Astrocyte of the hippocampus (primary cell): ENCODE measurements at regions not wholly inside any gene's neighbourhood (a gene's known extent, or its start where the extent isn't known, plus 50 kb on each side); places are given as distances from the start of the nearest gene placed in this dataset.

Source experiments
- DNase-seq: peaks from one replicate; pipeline ENCODE4 v3.0.0; 2011; ENCODE audit warnings: low read depth, low spot score

- no peak for DNase-seq
Measured at GRCh38 chr6:4356899-4357659, 221.7 kb upstream of the ECI2 start.

GRCh38 chr6:4355241-4355640 is 219.9 kb upstream of the ECI2 start:
- DNase-seq = peak; percentile 55

GRCh38 chr6:4354181-4354580 is 218.8 kb upstream of the ECI2 start:
- DNase-seq = no peak

- no peak for DNase-seq
Measured at GRCh38 chr6:4352731-4353130, 217.4 kb upstream of the ECI2 start.

GRCh38 chr6:4352322-4352669 is 216.9 kb upstream of the ECI2 start:
- DNase-seq = no peak

GRCh38 chr6:4351520-4352321 is 216.3 kb upstream of the ECI2 start:
- peak; percentile 97 for DNase-seq

- no peak for DNase-seq
Measured at GRCh38 chr6:4350567-4351519, 215.5 kb upstream of the ECI2 start.

- no peak for DNase-seq
Measured at GRCh38 chr6:4349931-4350330, 214.6 kb upstream of the ECI2 start.

- no peak for DNase-seq
Measured at GRCh38 chr6:4349323-4349722, 213.9 kb upstream of the ECI2 start.

GRCh38 chr6:4348462-4349112 is 213.2 kb upstream of the ECI2 start:
- no peak for DNase-seq

- no peak for DNase-seq
Measured at GRCh38 chr6:4347877-4348276, 212.5 kb upstream of the ECI2 start.

- peak; percentile 38 for DNase-seq
Measured at GRCh38 chr6:4346659-4347333, 211.4 kb upstream of the ECI2 start.

- DNase-seq = no peak
Measured at GRCh38 chr6:4345543-4345942, 210.2 kb upstream of the ECI2 start.

- DNase-seq = no peak
Measured at GRCh38 chr6:4344317-4344899, 209.0 kb upstream of the ECI2 start.

- DNase-seq = no peak
Measured at GRCh38 chr6:4342407-4343137, 207.2 kb upstream of the ECI2 start.

GRCh38 chr6:4341078-4341797 is 205.9 kb upstream of the ECI2 start:
- DNase-seq = no peak

- no peak for DNase-seq
Measured at GRCh38 chr6:4340544-4340943, 205.2 kb upstream of the ECI2 start.

GRCh38 chr6:4338884-4339283 is 203.5 kb upstream of the ECI2 start:
- DNase-seq = no peak

- DNase-seq = no peak
Measured at GRCh38 chr6:4336778-4337442, 201.5 kb upstream of the ECI2 start.
